ENCODE measurements at regions not wholly inside any gene's neighbourhood (a gene's known extent, or its start where the extent isn't known, plus 50 kb on each side); places are given as distances from the start of the nearest gene placed in this dataset.
A peak's percentile ranks its signal among the peaks of the same experiment; 100 is the strongest.

DNA sequence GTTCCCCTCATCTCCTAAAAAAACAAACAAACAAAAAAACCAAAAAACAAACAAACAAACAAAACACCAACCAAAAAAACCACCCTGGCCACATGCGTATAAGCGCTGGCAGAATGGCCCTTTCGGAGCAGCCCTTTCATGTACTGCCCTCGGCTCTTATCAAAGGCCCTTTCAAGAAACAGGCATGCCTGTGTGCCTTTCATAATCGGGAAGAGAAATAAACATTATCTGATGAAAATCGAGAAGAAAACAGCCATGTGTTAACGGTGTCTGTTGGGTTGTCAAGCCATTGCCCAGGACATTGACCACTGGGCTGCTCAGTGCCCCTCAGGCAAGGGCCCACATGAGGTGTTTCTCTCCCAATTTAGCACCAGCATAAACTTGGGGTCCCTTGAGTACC is 68.3 kb downstream of the PJA1 start:
- Histone ChIP-seq H3F3A (replicated peaks; ENCODE audit: insufficient read depth) (no peaks in the 10 kb centered on the region), H2AFZ (ENCODE audit: low read depth) (no peak overlapping the region), H3K36me3 (replicated peaks in 1 of 2; ENCODE audit: control insufficient read depth in 1 of 2, insufficient read depth in 2 of 2, low read length in 1 of 2) (no peaks in the 10 kb centered on the region), H3K4me2 (no peak overlapping the region), H3K27ac (ENCODE audit: low read depth in 2 of 2, low read length in 1 of 2) (peak overlapping the region in 1 of 2 experiments; percentile 18; a peak in 2 of 4 replicates), H3K27me3 (ENCODE audit: insufficient read depth) (peaks cover 9% of the 10 kb centered on the region; the same call in 1 of the 2 replicates), H3K9ac (no peak overlapping the region), H3K4me3 (ENCODE audit: low read depth in 2 of 2, low read length in 1 of 2) (no peak overlapping the region), H3K9me2 (no peaks in the 10 kb centered on the region), H4K20me1 (ENCODE audit: insufficient read depth) (no peaks in the 10 kb centered on the region), H3K79me2 (ENCODE audit: insufficient read depth) (no peaks in the 10 kb centered on the region), H3K9me3 (no peaks in the 10 kb centered on the region), H3K4me1 (ENCODE audit: control insufficient read depth in 1 of 2, insufficient read depth in 2 of 2, low read depth in 1 of 2, low read length in 1 of 2) (peaks cover 0 to 30% of the 10 kb centered on the region in 2 experiments; a peak in 1 of 4 replicates)
- 37% methylated on average over 7 of the region's 7 CpGs for WGBS (ENCODE audit: low lambda C conversion rate)
- CTCF ChIA-PET = no interaction called here
- POLR2A ChIA-PET = no interaction called here
- DNase-seq = peak; percentile 45
- TF ChIP-seq RFX5 (IDR thresholded peaks at IDR 0.05; ENCODE audit: low read length) (no peak), EZH2phosphoT487 (IDR thresholded peaks at IDR 0.05; ENCODE audit: borderline replicate concordance, low read depth) (no peak), EP300 (IDR thresholded peaks at IDR 0.05; ENCODE audit: borderline replicate concordance in 1 of 2, low read depth in 1 of 2, low read length in 1 of 2) (peak in 1 of 2 experiments; percentile 57; a peak in 1 of 4 replicates), FOXM1 (IDR thresholded peaks at IDR 0.05; ENCODE audit: low read depth) (no peak), GATA2 (CRISPR knock-in tag; IDR thresholded peaks at IDR 0.05) (peak; percentile 69), TAF1 (IDR thresholded peaks at IDR 0.05; ENCODE audit: borderline replicate concordance, low read depth, low read length) (no peak), RCOR1 (IDR thresholded peaks at IDR 0.05; ENCODE audit: low read length) (peak; percentile 22; the same call in 1 of the 2 replicates), MXI1 (IDR thresholded peaks at IDR 0.05; ENCODE audit: low read depth, low read length) (no peak), NFIC (IDR thresholded peaks at IDR 0.05; ENCODE audit: borderline replicate concordance) (no peak), FOXJ3 (CRISPR knock-in tag; IDR thresholded peaks at IDR 0.05) (peak; percentile 69; the same call in 1 of the 2 replicates), TEAD4 (IDR thresholded peaks at IDR 0.05; ENCODE audit: borderline replicate concordance, insufficient read depth) (no peak)
- TF ChIP-seq, protein P1, sequence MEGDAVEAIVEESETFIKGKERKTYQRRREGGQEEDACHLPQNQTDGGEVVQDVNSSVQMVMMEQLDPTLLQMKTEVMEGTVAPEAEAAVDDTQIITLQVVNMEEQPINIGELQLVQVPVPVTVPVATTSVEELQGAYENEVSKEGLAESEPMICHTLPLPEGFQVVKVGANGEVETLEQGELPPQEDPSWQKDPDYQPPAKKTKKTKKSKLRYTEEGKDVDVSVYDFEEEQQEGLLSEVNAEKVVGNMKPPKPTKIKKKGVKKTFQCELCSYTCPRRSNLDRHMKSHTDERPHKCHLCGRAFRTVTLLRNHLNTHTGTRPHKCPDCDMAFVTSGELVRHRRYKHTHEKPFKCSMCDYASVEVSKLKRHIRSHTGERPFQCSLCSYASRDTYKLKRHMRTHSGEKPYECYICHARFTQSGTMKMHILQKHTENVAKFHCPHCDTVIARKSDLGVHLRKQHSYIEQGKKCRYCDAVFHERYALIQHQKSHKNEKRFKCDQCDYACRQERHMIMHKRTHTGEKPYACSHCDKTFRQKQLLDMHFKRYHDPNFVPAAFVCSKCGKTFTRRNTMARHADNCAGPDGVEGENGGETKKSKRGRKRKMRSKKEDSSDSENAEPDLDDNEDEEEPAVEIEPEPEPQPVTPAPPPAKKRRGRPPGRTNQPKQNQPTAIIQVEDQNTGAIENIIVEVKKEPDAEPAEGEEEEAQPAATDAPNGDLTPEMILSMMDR (IDR thresholded peaks at IDR 0.05) = no peak

DNA sequence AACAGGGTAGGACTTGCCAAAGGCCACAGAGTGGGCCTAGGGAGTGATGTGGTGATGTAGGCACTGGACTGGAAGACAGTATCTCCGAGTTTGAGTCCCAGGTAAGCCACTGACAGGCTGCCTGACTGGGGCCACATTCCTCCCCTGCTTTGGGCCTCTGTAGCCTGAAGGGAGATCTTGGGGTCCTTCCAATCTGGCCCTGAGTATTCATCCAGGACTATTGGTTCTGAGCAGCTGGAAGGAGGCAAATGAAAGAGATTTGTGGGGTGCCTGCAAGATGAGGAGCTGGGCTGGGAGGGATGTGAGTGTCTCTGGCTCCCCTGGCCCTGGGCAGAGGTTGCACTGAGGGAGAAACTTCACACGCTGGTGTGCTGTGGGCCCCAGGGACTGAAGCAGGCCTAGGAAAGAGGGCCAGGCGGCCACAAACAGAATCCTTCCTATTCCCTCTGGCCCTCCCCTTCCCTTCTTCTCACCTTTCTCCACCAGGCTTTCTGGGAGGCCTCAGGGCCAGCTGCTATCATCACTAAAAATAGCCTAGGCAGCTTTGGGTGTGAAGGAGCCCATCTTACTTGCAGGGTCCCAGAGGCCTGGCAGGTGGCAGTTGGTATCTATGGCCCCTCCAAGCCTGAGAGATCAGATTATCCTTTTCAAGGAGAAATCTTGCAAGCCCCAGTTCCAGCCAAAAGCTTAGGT is 70.1 kb downstream of the PJA1 start:
- no peaks in the 10 kb centered on the region for H4K20me1 ChIP-seq (ENCODE audit: insufficient read depth)
- H3K4me1 ChIP-seq (ENCODE audit: control insufficient read depth in 1 of 2, insufficient read depth in 2 of 2, low read depth in 1 of 2, low read length in 1 of 2) = peaks cover 0 to 18% of the 10 kb centered on the region in 2 experiments; a peak in 1 of 4 replicates
- H3K27ac ChIP-seq (ENCODE audit: low read depth in 2 of 2, low read length in 1 of 2) = no peak overlapping the region
- no peaks in the 10 kb centered on the region for H3F3A ChIP-seq (replicated peaks; ENCODE audit: insufficient read depth)
- H3K4me3 ChIP-seq (ENCODE audit: low read depth in 2 of 2, low read length in 1 of 2) = no peak overlapping the region
- POLR2A ChIA-PET = no interaction called here
- no peaks in the 10 kb centered on the region for H3K9me3 ChIP-seq
- no peaks in the 10 kb centered on the region for H3K9me2 ChIP-seq
- DNase-seq = no peak
- no peak overlapping the region for H3K9ac ChIP-seq
- no peak overlapping the region for H2AFZ ChIP-seq (ENCODE audit: low read depth)
- no peak for TF ChIP-seq RCOR1 (IDR thresholded peaks at IDR 0.05; ENCODE audit: low read length)
- no peak for TF ChIP-seq TAF1 (IDR thresholded peaks at IDR 0.05; ENCODE audit: borderline replicate concordance, low read depth, low read length)
- no peak for TF ChIP-seq TCF12 (IDR thresholded peaks at IDR 0.05)
- TF ChIP-seq ELF1 (IDR thresholded peaks at IDR 0.05) = no peak
- no peak for TF ChIP-seq MEF2A (IDR thresholded peaks at IDR 0.05; ENCODE audit: borderline replicate concordance, low read depth)
- TF ChIP-seq FOSL2 (IDR thresholded peaks at IDR 0.05; ENCODE audit: borderline replicate concordance, low read depth) = no peak
- no peak for TF ChIP-seq EP300 (IDR thresholded peaks at IDR 0.05; ENCODE audit: borderline replicate concordance in 1 of 2, low read depth in 1 of 2, low read length in 1 of 2)
- no peak for TF ChIP-seq RAD21 (IDR thresholded peaks at IDR 0.05; ENCODE audit: low read length)
- no peak for TF ChIP-seq SMC3 (IDR thresholded peaks at IDR 0.05; ENCODE audit: low read depth, low read length)
- no peak for TF ChIP-seq POLR2AphosphoS5 (IDR thresholded peaks at IDR 0.05; ENCODE audit: low read depth, low read length)
- no peak for TF ChIP-seq EZH2phosphoT487 (IDR thresholded peaks at IDR 0.05; ENCODE audit: borderline replicate concordance, low read depth)
- no peak for TF ChIP-seq GATA2 (CRISPR knock-in tag; IDR thresholded peaks at IDR 0.05)
- TF ChIP-seq RFX5 (IDR thresholded peaks at IDR 0.05; ENCODE audit: low read length) = no peak
- TF ChIP-seq, protein P2, sequence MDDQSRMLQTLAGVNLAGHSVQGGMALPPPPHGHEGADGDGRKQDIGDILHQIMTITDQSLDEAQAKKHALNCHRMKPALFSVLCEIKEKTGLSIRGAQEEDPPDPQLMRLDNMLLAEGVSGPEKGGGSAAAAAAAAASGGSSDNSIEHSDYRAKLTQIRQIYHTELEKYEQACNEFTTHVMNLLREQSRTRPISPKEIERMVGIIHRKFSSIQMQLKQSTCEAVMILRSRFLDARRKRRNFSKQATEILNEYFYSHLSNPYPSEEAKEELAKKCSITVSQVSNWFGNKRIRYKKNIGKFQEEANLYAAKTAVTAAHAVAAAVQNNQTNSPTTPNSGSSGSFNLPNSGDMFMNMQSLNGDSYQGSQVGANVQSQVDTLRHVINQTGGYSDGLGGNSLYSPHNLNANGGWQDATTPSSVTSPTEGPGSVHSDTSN (IDR thresholded peaks at IDR 0.05) = no peak
- no peak for TF ChIP-seq RXRA (IDR thresholded peaks at IDR 0.05; ENCODE audit: borderline replicate concordance, low read depth)
- TF ChIP-seq, protein P3, sequence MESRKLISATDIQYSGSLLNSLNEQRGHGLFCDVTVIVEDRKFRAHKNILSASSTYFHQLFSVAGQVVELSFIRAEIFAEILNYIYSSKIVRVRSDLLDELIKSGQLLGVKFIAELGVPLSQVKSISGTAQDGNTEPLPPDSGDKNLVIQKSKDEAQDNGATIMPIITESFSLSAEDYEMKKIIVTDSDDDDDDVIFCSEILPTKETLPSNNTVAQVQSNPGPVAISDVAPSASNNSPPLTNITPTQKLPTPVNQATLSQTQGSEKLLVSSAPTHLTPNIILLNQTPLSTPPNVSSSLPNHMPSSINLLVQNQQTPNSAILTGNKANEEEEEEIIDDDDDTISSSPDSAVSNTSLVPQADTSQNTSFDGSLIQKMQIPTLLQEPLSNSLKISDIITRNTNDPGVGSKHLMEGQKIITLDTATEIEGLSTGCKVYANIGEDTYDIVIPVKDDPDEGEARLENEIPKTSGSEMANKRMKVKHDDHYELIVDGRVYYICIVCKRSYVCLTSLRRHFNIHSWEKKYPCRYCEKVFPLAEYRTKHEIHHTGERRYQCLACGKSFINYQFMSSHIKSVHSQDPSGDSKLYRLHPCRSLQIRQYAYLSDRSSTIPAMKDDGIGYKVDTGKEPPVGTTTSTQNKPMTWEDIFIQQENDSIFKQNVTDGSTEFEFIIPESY (IDR thresholded peaks at IDR 0.05; ENCODE audit: borderline replicate concordance, low read depth) = no peak
- TF ChIP-seq, protein P4, sequence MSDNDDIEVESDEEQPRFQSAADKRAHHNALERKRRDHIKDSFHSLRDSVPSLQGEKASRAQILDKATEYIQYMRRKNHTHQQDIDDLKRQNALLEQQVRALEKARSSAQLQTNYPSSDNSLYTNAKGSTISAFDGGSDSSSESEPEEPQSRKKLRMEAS (IDR thresholded peaks at IDR 0.05; ENCODE audit: low read depth) = no peak
- no peaks in the 10 kb centered on the region for H3K36me3 ChIP-seq (replicated peaks in 1 of 2; ENCODE audit: control insufficient read depth in 1 of 2, insufficient read depth in 2 of 2, low read length in 1 of 2)
- H3K27me3 ChIP-seq (ENCODE audit: insufficient read depth) = peaks cover 15% of the 10 kb centered on the region; the same call in 1 of the 2 replicates
- 34% methylated on average over 3 of the region's 3 CpGs for WGBS (ENCODE audit: low lambda C conversion rate)
- H3K79me2 ChIP-seq (ENCODE audit: insufficient read depth) = no peaks in the 10 kb centered on the region
- CTCF ChIA-PET = interaction anchor here (0.6 to 2.0 kb wide), 18 partner anchors 9 to 268 kb away, joined by 3 to 10 read pairs (median 4); no protein-coding TSS in a partner anchor
- H3K4me2 ChIP-seq = no peak overlapping the region

All from SK-N-SH (cell line).